CD8-positive, alpha-beta memory T cell (primary cell): ENCODE measurements at regions not wholly inside any gene's neighbourhood (a gene's known extent, or its start where the extent isn't known, plus 50 kb on each side); places are given as distances from the start of the nearest gene placed in this dataset.

ENCODE experiments used
- CTCF ChIA-PET: fragments of 350-600 bp; sonication (Branson Sonifier 250); formaldehyde crosslinking; loops from one replicate; lab custom pipeline; 2021; ENCODE audit warnings: antibody characterized with exemption; lab: Charles Lee
- POLR2A ChIA-PET: fragments of 350-600 bp; sonication (Branson Sonifier 250); formaldehyde crosslinking; loops from one replicate; lab custom pipeline; 2021; ENCODE audit warnings: antibody characterized with exemption; lab: Charles Lee
- DNase-seq, 5 donors: peaks; one replicate each; pipeline versions ENCODE4 v3.0.0 to v3.0.0-alpha.2; 2020 to 2022; ENCODE audit warnings: mixed read lengths in 1 of 5
- H3K27ac ChIP-seq: one replicate; pipeline ENCODE4 v1.7.0; 2013; ENCODE audit warnings: low read depth, mild to moderate bottlenecking, low read length, moderate library complexity
- H3K27me3 ChIP-seq: 2 replicates; pipeline ENCODE4 v1.7.0; 2013; ENCODE audit warnings: low read length, mild to moderate bottlenecking; ENCODE audit not compliant: insufficient read depth, poor library complexity, severe bottlenecking
- H3K36me3 ChIP-seq: 2 replicates; pipeline ENCODE4 v1.7.0; 2013; ENCODE audit warnings: mild to moderate bottlenecking, low read length, moderate library complexity; ENCODE audit not compliant: insufficient read depth
- H3K4me1 ChIP-seq: 2 replicates; pipeline ENCODE4 v1.7.0; 2013; ENCODE audit warnings: mild to moderate bottlenecking, low read length, moderate library complexity; ENCODE audit not compliant: insufficient read depth
- H3K4me3 ChIP-seq: 2 replicates; pipeline ENCODE4 v1.7.0; 2013; ENCODE audit warnings: mild to moderate bottlenecking, low read length
- H3K9me3 ChIP-seq: 2 replicates; pipeline ENCODE4 v1.7.0; 2013; ENCODE audit warnings: mild to moderate bottlenecking, low read length
- H3K27ac Mint-ChIP-seq, 8 donors: one replicate each; pipeline ENCODE4 v1.8.0; 2020 to 2021; ENCODE audit warnings: mixed read lengths in 8 of 8, mild to moderate bottlenecking in 6 of 8, inconsistent platforms in 3 of 8, moderate library complexity in 3 of 8
- H3K27me3 Mint-ChIP-seq, 2 donors: one replicate each; pipeline ENCODE4 v1.8.0; 2020 to 2021; ENCODE audit warnings: mixed read lengths in 2 of 2, mild to moderate bottlenecking in 1 of 2, moderate library complexity in 1 of 2
- H3K36me3 Mint-ChIP-seq, 3 donors: one replicate each; pipeline ENCODE4 v1.8.0; 2020 to 2021; ENCODE audit warnings: mixed read lengths in 3 of 3, inconsistent platforms in 1 of 3, mild to moderate bottlenecking in 1 of 3
- H3K4me1 Mint-ChIP-seq, 3 donors: one replicate each; pipeline ENCODE4 v1.8.0; 2020 to 2021; ENCODE audit warnings: mixed read lengths in 3 of 3, inconsistent platforms in 1 of 3, mild to moderate bottlenecking in 1 of 3
- H3K4me3 Mint-ChIP-seq, 7 donors: one replicate each; pipeline ENCODE4 v1.8.0; 2020 to 2021; ENCODE audit warnings: mixed read lengths in 7 of 7, mild to moderate bottlenecking in 6 of 7, moderate library complexity in 4 of 7, inconsistent platforms in 2 of 7
- H3K9me3 Mint-ChIP-seq, 5 donors: one replicate each; pipeline ENCODE4 v1.8.0; 2020 to 2022; ENCODE audit warnings: mixed read lengths in 5 of 5, mild to moderate bottlenecking in 3 of 5, moderate library complexity in 2 of 5, inconsistent platforms in 1 of 5

GRCh38 chr3:140762746-140763145 lies 84.9 kb downstream of the TRIM42 start:
- Histone ChIP-seq H3K4me1 (no peaks in the 10 kb centered on the region), H3K27ac (no peak overlapping the region), H3K27me3 (no peaks in the 10 kb centered on the region), H3K4me3 (no peak overlapping the region), H3K36me3 (no peaks in the 10 kb centered on the region), H3K9me3 (no peaks in the 10 kb centered on the region)
- peaks cover 0 to 3% (median 0%) of the 10 kb centered on the region in 5 donors for H3K9me3 Mint-ChIP-seq
- H3K27me3 Mint-ChIP-seq: peaks cover 3% of the 10 kb centered on the region in 2 donors
- no peaks in the 10 kb centered on the region for H3K36me3 Mint-ChIP-seq
- DNase-seq: no peak
- CTCF ChIA-PET: no interaction called here
- no peak overlapping the region for H3K27ac Mint-ChIP-seq
- H3K4me3 Mint-ChIP-seq: no peak overlapping the region
- no peaks in the 10 kb centered on the region for H3K4me1 Mint-ChIP-seq
- POLR2A ChIA-PET: no interaction called here

- POLR2A ChIA-PET: no interaction called here
- Mint-ChIP-seq H3K4me1 (no peaks in the 10 kb centered on the region), H3K27me3 (peaks cover 3 to 4% of the 10 kb centered on the region in 2 donors), H3K9me3 (peaks cover 0 to 3% (median 0%) of the 10 kb centered on the region in 5 donors), H3K27ac (no peak overlapping the region), H3K4me3 (no peak overlapping the region), H3K36me3 (no peaks in the 10 kb centered on the region)
- Histone ChIP-seq H3K4me3 (no peak overlapping the region), H3K4me1 (no peaks in the 10 kb centered on the region), H3K9me3 (no peaks in the 10 kb centered on the region), H3K27ac (no peak overlapping the region), H3K36me3 (no peaks in the 10 kb centered on the region), H3K27me3 (no peaks in the 10 kb centered on the region)
- CTCF ChIA-PET: no interaction called here
- no peak for DNase-seq
These were observed 85.7 kb downstream of the TRIM42 start for GRCh38 chr3:140763532-140763931.

DNA sequence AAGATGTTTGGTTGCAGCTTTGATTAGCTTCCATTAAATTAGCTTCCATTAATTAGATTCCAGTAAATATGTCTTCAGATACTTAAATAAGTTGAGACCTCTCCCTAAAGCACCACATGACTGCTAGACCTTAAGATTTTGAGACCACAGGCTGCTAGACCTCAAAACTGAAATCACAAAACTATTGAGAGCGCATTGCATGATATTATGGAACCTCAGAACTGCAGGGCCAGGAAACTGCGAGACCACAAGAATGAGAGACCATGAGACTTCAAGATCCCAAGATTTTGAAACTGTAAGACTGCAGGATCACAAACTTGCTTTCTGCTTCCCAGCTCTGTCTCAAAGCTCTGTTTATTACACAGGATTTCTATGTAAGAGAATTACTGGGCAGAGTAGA lies 87.4 kb downstream of the TRIM42 start:
- H3K36me3 Mint-ChIP-seq: no peaks in the 10 kb centered on the region
- H3K9me3 Mint-ChIP-seq: peaks cover 0 to 3% (median 0%) of the 10 kb centered on the region in 5 donors
- no peak for DNase-seq
- H3K4me1 Mint-ChIP-seq: no peaks in the 10 kb centered on the region
- no peak overlapping the region for H3K27ac Mint-ChIP-seq
- peaks cover 3 to 6% of the 10 kb centered on the region in 2 donors for H3K27me3 Mint-ChIP-seq
- POLR2A ChIA-PET: no interaction called here
- Histone ChIP-seq H3K9me3 (no peaks in the 10 kb centered on the region), H3K4me1 (no peaks in the 10 kb centered on the region), H3K36me3 (no peaks in the 10 kb centered on the region), H3K27me3 (no peaks in the 10 kb centered on the region), H3K27ac (no peak overlapping the region), H3K4me3 (no peak overlapping the region)
- CTCF ChIA-PET: no interaction called here
- H3K4me3 Mint-ChIP-seq: no peak overlapping the region

DNA sequence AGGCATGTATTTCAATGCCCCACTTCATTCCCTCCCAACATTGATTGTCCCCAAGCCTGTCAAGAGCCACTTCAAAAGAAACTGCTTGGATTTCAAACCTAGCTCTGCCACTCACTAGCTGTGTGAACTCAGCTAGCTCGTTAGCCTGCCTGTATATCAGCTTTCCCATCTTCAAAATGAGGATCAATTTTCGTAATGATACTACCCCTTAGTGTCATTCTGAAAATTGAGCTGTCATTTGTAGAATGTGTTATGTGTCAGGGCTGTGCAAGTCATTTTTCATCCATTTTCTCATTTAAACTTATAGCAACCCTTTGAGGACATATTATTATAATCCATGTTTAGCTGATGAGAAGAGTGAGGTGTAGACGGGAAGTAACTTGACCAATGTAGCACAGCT lies 88.6 kb downstream of the TRIM42 start:
- H3K27ac Mint-ChIP-seq: no peak overlapping the region
- Histone ChIP-seq H3K36me3 (no peaks in the 10 kb centered on the region), H3K4me1 (no peaks in the 10 kb centered on the region), H3K4me3 (no peak overlapping the region), H3K9me3 (no peaks in the 10 kb centered on the region), H3K27ac (no peak overlapping the region), H3K27me3 (no peaks in the 10 kb centered on the region)
- DNase-seq: no peak
- no peak overlapping the region for H3K4me3 Mint-ChIP-seq
- peaks cover 0 to 3% (median 0%) of the 10 kb centered on the region in 5 donors for H3K9me3 Mint-ChIP-seq
- POLR2A ChIA-PET: no interaction called here
- H3K4me1 Mint-ChIP-seq: no peaks in the 10 kb centered on the region
- CTCF ChIA-PET: no interaction called here
- H3K27me3 Mint-ChIP-seq: peaks cover 3 to 4% of the 10 kb centered on the region in 2 donors
- no peaks in the 10 kb centered on the region for H3K36me3 Mint-ChIP-seq

- peaks cover 0 to 3% (median 0%) of the 10 kb centered on the region in 5 donors for H3K9me3 Mint-ChIP-seq
- H3K36me3 Mint-ChIP-seq: no peaks in the 10 kb centered on the region
- DNase-seq: no peak
- Histone ChIP-seq H3K36me3 (no peaks in the 10 kb centered on the region), H3K4me3 (no peak overlapping the region), H3K9me3 (no peaks in the 10 kb centered on the region), H3K4me1 (no peaks in the 10 kb centered on the region), H3K27ac (no peak overlapping the region), H3K27me3 (no peaks in the 10 kb centered on the region)
- H3K4me1 Mint-ChIP-seq: no peaks in the 10 kb centered on the region
- ChIA-PET POLR2A (no interaction called here), CTCF (no interaction called here)
- H3K27me3 Mint-ChIP-seq: peaks cover 4 to 7% of the 10 kb centered on the region in 2 donors
- H3K4me3 Mint-ChIP-seq: no peak overlapping the region
- H3K27ac Mint-ChIP-seq: no peak overlapping the region
These were observed 89.7 kb downstream of the TRIM42 start for GRCh38 chr3:140767566-140767965.

DNA sequence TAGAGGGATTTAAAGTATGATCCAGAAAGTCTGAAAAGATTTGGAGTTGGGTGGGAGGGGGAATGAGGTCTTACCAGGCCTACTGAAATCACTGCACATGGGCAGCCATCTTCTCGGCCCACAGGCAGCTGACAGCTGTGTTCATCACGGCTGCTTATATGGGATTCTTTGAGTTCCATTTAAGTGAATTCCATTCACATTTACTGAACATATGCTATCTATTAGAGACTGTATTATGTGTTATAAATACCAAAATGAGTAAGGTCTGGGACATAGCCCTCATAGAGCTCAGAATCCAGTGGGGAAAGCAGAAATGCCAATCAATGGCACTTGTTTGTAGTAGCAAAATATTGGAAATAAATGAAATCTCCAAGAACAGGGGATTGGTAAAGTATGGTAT lies 91.1 kb downstream of the TRIM42 start:
- no peak overlapping the region for H3K27ac ChIP-seq
- no peak for DNase-seq
- H3K9me3 ChIP-seq: no peaks in the 10 kb centered on the region
- H3K27me3 ChIP-seq: no peaks in the 10 kb centered on the region
- Mint-ChIP-seq H3K36me3 (no peaks in the 10 kb centered on the region), H3K27ac (no peak overlapping the region), H3K9me3 (no peaks in the 10 kb centered on the region), H3K27me3 (peaks cover 3 to 7% of the 10 kb centered on the region in 2 donors), H3K4me3 (no peak overlapping the region), H3K4me1 (no peaks in the 10 kb centered on the region)
- ChIA-PET CTCF (no interaction called here), POLR2A (no interaction called here)
- H3K36me3 ChIP-seq: no peaks in the 10 kb centered on the region
- no peak overlapping the region for H3K4me3 ChIP-seq
- H3K4me1 ChIP-seq: no peaks in the 10 kb centered on the region

- H3K36me3 ChIP-seq: no peaks in the 10 kb centered on the region
- POLR2A ChIA-PET: no interaction called here
- H3K27me3 Mint-ChIP-seq: peaks cover 6 to 11% of the 10 kb centered on the region in 2 donors
- DNase-seq: no peak
- no peak overlapping the region for H3K27ac Mint-ChIP-seq
- no peaks in the 10 kb centered on the region for H3K4me1 Mint-ChIP-seq
- H3K27me3 ChIP-seq: no peaks in the 10 kb centered on the region
- H3K4me3 Mint-ChIP-seq: no peak overlapping the region
- H3K27ac ChIP-seq: no peak overlapping the region
- H3K9me3 Mint-ChIP-seq: peaks cover 0 to 5% (median 2%) of the 10 kb centered on the region in 5 donors
- H3K4me1 ChIP-seq: no peaks in the 10 kb centered on the region
- H3K4me3 ChIP-seq: no peak overlapping the region
- no peaks in the 10 kb centered on the region for H3K9me3 ChIP-seq
- CTCF ChIA-PET: no interaction called here
- no peaks in the 10 kb centered on the region for H3K36me3 Mint-ChIP-seq
These were observed 92.1 kb downstream of the TRIM42 start for GRCh38 chr3:140769951-140770350.

DNA sequence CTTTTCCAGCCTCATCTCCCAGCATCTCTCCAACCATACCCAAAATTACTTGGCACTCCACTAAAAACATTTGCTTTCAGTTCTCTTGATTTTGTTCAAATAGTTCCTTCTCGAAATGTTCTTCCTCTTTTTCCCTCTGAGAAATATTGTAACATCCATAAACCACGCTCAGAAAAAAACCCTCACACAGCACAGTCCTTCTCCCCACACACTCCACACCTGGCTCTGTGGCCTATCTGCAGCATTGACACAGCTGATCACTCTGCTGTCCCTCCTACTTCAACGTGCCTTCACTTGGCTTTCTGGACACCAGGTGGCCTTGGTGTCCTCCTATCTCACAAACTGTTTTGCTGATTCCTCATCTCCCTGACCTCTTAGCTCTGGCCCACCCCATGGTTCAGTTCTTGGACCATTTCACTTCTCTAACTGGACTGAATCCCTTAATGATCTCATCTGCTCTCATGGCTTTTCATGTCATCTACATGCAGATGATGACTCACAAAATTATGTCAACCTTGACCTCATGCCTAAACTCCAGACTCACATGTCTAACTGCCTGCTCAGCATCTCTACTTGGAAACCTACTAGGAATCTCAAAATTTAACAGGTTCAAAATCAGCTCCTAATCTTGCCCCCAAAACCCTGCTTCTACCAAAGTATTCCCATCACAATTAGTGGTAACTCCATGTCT lies 93.3 kb downstream of the TRIM42 start:
- peaks cover 8 to 12% of the 10 kb centered on the region in 2 donors for H3K27me3 Mint-ChIP-seq
- peaks cover 0 to 6% (median 3%) of the 10 kb centered on the region in 5 donors for H3K9me3 Mint-ChIP-seq
- Histone ChIP-seq H3K9me3 (no peaks in the 10 kb centered on the region), H3K36me3 (no peaks in the 10 kb centered on the region), H3K4me3 (no peak overlapping the region), H3K27ac (no peak overlapping the region), H3K27me3 (no peaks in the 10 kb centered on the region), H3K4me1 (no peaks in the 10 kb centered on the region)
- peaks cover 0 to under 1% (median 0%) of the 10 kb centered on the region in 3 donors for H3K36me3 Mint-ChIP-seq
- no peak for DNase-seq
- no peak overlapping the region for H3K4me3 Mint-ChIP-seq
- no peak overlapping the region for H3K27ac Mint-ChIP-seq
- ChIA-PET POLR2A (no interaction called here), CTCF (no interaction called here)
- H3K4me1 Mint-ChIP-seq: no peaks in the 10 kb centered on the region
